ENCODE measurements at regions not wholly inside any gene's neighbourhood (a gene's known extent, or its start where the extent isn't known, plus 50 kb on each side); places are given as distances from the start of the nearest gene placed in this dataset.

GRCh38 chr15:96266456-96266855 is 64.0 kb upstream of the NR2F2 start:
- DNase-seq (ENCODE audit: low spot score): no peak

GRCh38 chr15:96267463-96267862 is 63.0 kb upstream of the NR2F2 start:
- DNase-seq (ENCODE audit: low spot score): no peak

DNA sequence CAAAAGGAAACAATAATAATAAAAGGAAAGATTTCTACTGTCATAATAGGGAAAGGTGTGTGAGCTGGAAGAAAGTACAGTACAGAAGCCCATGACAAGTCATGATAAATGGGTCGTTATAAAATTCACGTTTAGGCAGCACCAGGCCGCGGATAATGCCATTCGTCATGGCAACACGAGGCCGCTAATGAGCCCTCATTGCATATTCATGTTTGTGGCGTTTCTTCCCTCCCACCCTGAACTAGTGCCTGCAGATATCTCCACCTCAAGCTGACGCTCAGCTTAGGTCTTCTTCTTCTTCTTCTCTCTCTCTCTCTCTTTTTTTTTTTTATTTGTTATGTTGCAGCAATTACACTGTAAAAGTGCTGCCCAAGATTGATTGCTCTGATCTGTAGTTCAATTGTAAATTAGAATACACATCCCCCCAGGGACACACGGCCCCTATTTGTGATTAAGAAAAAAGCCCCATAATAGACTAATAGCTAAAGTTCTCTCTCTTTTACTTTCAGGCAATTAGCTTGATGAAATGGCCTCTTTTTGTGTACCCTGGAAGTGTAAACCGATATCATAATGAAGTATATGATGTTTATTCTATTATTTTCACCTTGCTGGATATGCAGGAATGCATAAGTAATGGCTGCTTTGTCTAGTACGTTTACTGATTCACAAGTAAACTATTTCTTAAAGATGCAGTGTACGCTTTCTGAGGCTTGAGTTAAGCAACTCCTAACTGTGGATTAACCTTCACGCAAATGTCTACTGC is 61.9 kb upstream of the NR2F2 start:
- DNase-seq (ENCODE audit: low spot score): no peak

GRCh38 chr15:96270581-96271172 is 59.8 kb upstream of the NR2F2 start:
- no peak for DNase-seq (ENCODE audit: low spot score)

- DNase-seq (ENCODE audit: low spot score): no peak
Measured at GRCh38 chr15:96272427-96272826, 58.1 kb upstream of the NR2F2 start.

- DNase-seq (ENCODE audit: low spot score): no peak
Measured at GRCh38 chr15:96273317-96274086, 57.0 kb upstream of the NR2F2 start.

GRCh38 chr15:96274087-96274440 is 56.4 kb upstream of the NR2F2 start:
- DNase-seq (ENCODE audit: low spot score): no peak

GRCh38 chr15:96274698-96275097 is 55.8 kb upstream of the NR2F2 start:
- DNase-seq (ENCODE audit: low spot score): no peak

GRCh38 chr15:96276438-96277210 is 53.9 kb upstream of the NR2F2 start:
- DNase-seq (ENCODE audit: low spot score): no peak
